Stomach (tissue), 8 donors: ENCODE measurements at regions not wholly inside any gene's neighbourhood (a gene's known extent, or its start where the extent isn't known, plus 50 kb on each side); places are given as distances from the start of the nearest gene placed in this dataset.

ENCODE experiments used
- DNase-seq, 2 donors: peaks; one replicate each; pipeline versions ENCODE4 v3.0.0 to v3.0.0-alpha.2; 2013 to 2019
- H3K27ac ChIP-seq, 5 donors: fragments of 200-600 bp in 4 of 5; sonication (generic) in 4 of 5; one replicate each; pipeline ENCODE4 v1.5.1; 2013 to 2019; ENCODE audit warnings: mild to moderate bottlenecking in 1 of 5, moderate library complexity in 1 of 5
- H3K27me3 ChIP-seq, 3 donors: fragments of 200-600 bp; sonication (generic); one replicate each; pipeline ENCODE4 v1.5.1; 2017 to 2019; ENCODE audit warnings: mixed run types in 1 of 3
- H3K36me3 ChIP-seq, 4 donors: fragments of 200-600 bp; sonication (generic); 1 replicate in 3 of 4; 2 replicates in 1 of 4; pipeline ENCODE4 v1.5.1; 2016 to 2019
- H3K4me1 ChIP-seq, 4 donors: fragments of 200-600 bp; sonication (generic); one replicate each; pipeline ENCODE4 v1.5.1; 2016 to 2019
- H3K4me3 ChIP-seq, 4 donors: fragments of 200-600 bp; sonication (generic) in 3 of 4; one replicate each; pipeline ENCODE4 v1.5.1; 2016 to 2019; ENCODE audit warnings: mild to moderate bottlenecking in 1 of 4
- H3K9me3 ChIP-seq, 4 donors: fragments of 200-600 bp; sonication (generic); one replicate each; pipeline ENCODE4 v1.5.1; 2016 to 2019
- EP300 ChIP-seq: sonication (generic); formaldehyde crosslinking; IDR thresholded peaks from one replicate; pipeline ENCODE4 v1.6.1; 2017; ENCODE audit warnings: antibody characterized with exemption
- POLR2A ChIP-seq, 4 donors: fragments of 450-650 bp; IDR thresholded peaks; one replicate each; pipeline ENCODE4 v1.6.1; 2016; ENCODE audit warnings: antibody characterized with exemption in 4 of 4, control low read depth in 2 of 4, mild to moderate bottlenecking in 1 of 4, moderate library complexity in 1 of 4
- POLR2AphosphoS5 ChIP-seq, 3 donors: sonication (generic); formaldehyde crosslinking; IDR thresholded peaks; one replicate each; pipeline ENCODE4 v1.6.1; 2016; ENCODE audit warnings: antibody characterized with exemption in 3 of 3
- WGBS, 5 donors: extraction: QIAGEN DNeasy Blood & Tissue Kit in 3 of 5; methylation state at CpG; one replicate each; pipeline versions ENCODE4 v1.1.5 to v1.1.7; 2013 to 2018; 5-methylcytosine and 5-hydroxymethylcytosine counted together
- intact Hi-C: fragments of 100-400 bp; cut with DNase I; formaldehyde crosslinking; loops from one replicate; pipeline ENCODE4 v1.15.1; 2023; ENCODE audit warnings: low total_unique reads
- TF ChIP-seq, protein P1 (sequence below), 7 experiments: fragments of 450-650 bp in 4 of 7; fragments of 200-600 bp in 3 of 7; sonication (generic) in 3 of 7; IDR thresholded peaks; one replicate each; pipeline ENCODE4 v1.5.1; 2016 to 2019; ENCODE audit warnings: antibody characterized with exemption in 7 of 7, control low read depth in 2 of 7, mild to moderate bottlenecking in 1 of 7
- donor health status: healthy with polysubstance abuse.
- donor health status: Bipolar disorder and iron deficiency.
- donor health status: healthy.

- Histone ChIP-seq H3K27ac (no peak overlapping the region), H3K9me3 (no peaks in the 10 kb centered on the region), H3K4me3 (no peak overlapping the region), H3K27me3 (no peaks in the 10 kb centered on the region), H3K4me1 (no peaks in the 10 kb centered on the region), H3K36me3 (no peaks in the 10 kb centered on the region)
- WGBS, 5 donors, result 60 to 73% (median 66%) methylated on average over 3 of the region's 3 CpGs
- intact Hi-C loops, result no loop called here
- DNase-seq, result no peak
- TF ChIP-seq, protein P1, sequence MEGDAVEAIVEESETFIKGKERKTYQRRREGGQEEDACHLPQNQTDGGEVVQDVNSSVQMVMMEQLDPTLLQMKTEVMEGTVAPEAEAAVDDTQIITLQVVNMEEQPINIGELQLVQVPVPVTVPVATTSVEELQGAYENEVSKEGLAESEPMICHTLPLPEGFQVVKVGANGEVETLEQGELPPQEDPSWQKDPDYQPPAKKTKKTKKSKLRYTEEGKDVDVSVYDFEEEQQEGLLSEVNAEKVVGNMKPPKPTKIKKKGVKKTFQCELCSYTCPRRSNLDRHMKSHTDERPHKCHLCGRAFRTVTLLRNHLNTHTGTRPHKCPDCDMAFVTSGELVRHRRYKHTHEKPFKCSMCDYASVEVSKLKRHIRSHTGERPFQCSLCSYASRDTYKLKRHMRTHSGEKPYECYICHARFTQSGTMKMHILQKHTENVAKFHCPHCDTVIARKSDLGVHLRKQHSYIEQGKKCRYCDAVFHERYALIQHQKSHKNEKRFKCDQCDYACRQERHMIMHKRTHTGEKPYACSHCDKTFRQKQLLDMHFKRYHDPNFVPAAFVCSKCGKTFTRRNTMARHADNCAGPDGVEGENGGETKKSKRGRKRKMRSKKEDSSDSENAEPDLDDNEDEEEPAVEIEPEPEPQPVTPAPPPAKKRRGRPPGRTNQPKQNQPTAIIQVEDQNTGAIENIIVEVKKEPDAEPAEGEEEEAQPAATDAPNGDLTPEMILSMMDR (IDR thresholded peaks at IDR 0.05), result no peak
- TF ChIP-seq EP300 (no peak), POLR2AphosphoS5 (IDR thresholded peaks at IDR 0.05) (no peak), POLR2A (IDR thresholded peaks at IDR 0.05) (no peak)
These were observed 1001.1 kb upstream of the GJE1 start for GRCh38 chr6:141131616-141132015.

DNA sequence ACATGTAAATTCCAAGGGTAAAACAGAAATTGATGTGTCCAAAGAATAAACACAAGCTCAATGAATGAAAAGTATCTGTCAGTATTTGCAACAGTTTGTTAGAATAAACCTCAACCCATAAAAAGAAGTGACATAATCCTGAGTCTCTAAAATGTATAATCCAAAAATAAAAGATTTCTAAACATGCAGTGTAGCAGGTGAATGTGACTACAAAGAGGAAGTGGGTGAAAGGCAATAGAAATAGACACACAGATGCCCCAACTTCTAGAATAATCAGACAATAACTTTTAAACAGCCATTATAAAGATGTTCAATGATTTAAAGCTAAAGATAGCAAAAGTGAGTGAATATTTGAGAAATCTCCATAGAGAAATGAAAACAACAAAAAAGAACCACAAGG, 1009.2 kb upstream of the GJE1 start:
- no peaks in the 10 kb centered on the region for H3K9me3 ChIP-seq
- no peaks in the 10 kb centered on the region for H3K36me3 ChIP-seq
- no peaks in the 10 kb centered on the region for H3K4me1 ChIP-seq
- no peak for DNase-seq
- TF ChIP-seq EP300, result no peak
- no peak overlapping the region for H3K27ac ChIP-seq
- intact Hi-C loops, result no loop called here
- no peaks in the 10 kb centered on the region for H3K27me3 ChIP-seq
- no peak overlapping the region for H3K4me3 ChIP-seq

DNA sequence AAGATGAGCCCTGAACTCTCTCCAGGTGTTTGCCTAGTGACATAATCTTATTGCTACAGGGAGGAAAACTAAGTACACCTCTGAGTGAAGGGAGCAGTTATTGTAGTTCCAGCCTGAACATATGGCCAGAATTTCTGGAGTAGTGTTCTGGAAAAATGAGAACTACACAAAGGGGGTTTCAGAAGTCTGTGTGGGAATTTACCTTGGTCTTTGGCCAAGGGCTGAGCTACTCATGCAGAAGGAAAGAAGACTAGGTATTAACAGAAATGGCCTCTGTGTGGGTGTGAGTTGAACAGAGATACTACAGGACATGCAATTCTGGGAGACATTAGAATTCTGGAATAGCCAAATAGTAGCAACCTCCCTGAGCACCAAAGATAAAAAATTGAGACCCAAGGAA, 1009.7 kb upstream of the GJE1 start:
- Histone ChIP-seq H3K36me3 (no peaks in the 10 kb centered on the region), H3K4me3 (no peak overlapping the region), H3K4me1 (no peaks in the 10 kb centered on the region), H3K27ac (no peak overlapping the region), H3K9me3 (no peaks in the 10 kb centered on the region), H3K27me3 (no peaks in the 10 kb centered on the region)
- no peak for DNase-seq
- TF ChIP-seq POLR2AphosphoS5 (IDR thresholded peaks at IDR 0.05) (no peak), POLR2A (IDR thresholded peaks at IDR 0.05) (no peak), EP300 (no peak)
- TF ChIP-seq, protein P1 (IDR thresholded peaks at IDR 0.05), result no peak
- intact Hi-C loops, result no loop called here

- Histone ChIP-seq H3K9me3 (no peaks in the 10 kb centered on the region), H3K36me3 (no peaks in the 10 kb centered on the region), H3K27me3 (no peaks in the 10 kb centered on the region), H3K27ac (no peak overlapping the region), H3K4me3 (no peak overlapping the region), H3K4me1 (no peaks in the 10 kb centered on the region)
- intact Hi-C loops, result no loop called here
- no peak for TF ChIP-seq POLR2AphosphoS5 (IDR thresholded peaks at IDR 0.05)
- TF ChIP-seq, protein P1 (IDR thresholded peaks at IDR 0.05), result no peak
- no peak for TF ChIP-seq EP300
- TF ChIP-seq POLR2A (IDR thresholded peaks at IDR 0.05), result no peak
- 32 to 57% (median 40%) methylated on average over 2 of the region's 2 CpGs for WGBS, 5 donors
- no peak for DNase-seq
These were observed 1013.7 kb upstream of the GJE1 start for GRCh38 chr6:141118991-141119390.

- H3K4me3 ChIP-seq, result no peak overlapping the region
- no peaks in the 10 kb centered on the region for H3K9me3 ChIP-seq
- H3K36me3 ChIP-seq, result no peaks in the 10 kb centered on the region
- no peaks in the 10 kb centered on the region for H3K4me1 ChIP-seq
- no peak overlapping the region for H3K27ac ChIP-seq
- intact Hi-C loops, result no loop called here
- peak in 1 of 2 donors; percentile 36 for DNase-seq
- H3K27me3 ChIP-seq, result no peaks in the 10 kb centered on the region
- TF ChIP-seq POLR2A (IDR thresholded peaks at IDR 0.05) (no peak), POLR2AphosphoS5 (IDR thresholded peaks at IDR 0.05) (no peak), EP300 (no peak)
- TF ChIP-seq, protein P1 (IDR thresholded peaks at IDR 0.05), result no peak
These were observed 1014.9 kb upstream of the GJE1 start for GRCh38 chr6:141117874-141118273.
